HG03039 (cell line): ENCODE measurements at regions not wholly inside any gene's neighbourhood (a gene's known extent, or its start where the extent isn't known, plus 50 kb on each side); places are given as distances from the start of the nearest gene placed in this dataset.
"Not testable (repeated sequence)": the region's sequence is repeated elsewhere in the genome, so short reads cannot be mapped to it uniquely, and the experiment has no call there.

Experiments
- ATAC-seq: cut with Tn5 transposase; IDR thresholded peaks from one replicate; pipeline ENCODE4 v1.9.1; 2021; ENCODE audit warnings: mild to moderate bottlenecking, moderate library complexity; ENCODE audit not compliant: unreplicated experiment

DNA sequence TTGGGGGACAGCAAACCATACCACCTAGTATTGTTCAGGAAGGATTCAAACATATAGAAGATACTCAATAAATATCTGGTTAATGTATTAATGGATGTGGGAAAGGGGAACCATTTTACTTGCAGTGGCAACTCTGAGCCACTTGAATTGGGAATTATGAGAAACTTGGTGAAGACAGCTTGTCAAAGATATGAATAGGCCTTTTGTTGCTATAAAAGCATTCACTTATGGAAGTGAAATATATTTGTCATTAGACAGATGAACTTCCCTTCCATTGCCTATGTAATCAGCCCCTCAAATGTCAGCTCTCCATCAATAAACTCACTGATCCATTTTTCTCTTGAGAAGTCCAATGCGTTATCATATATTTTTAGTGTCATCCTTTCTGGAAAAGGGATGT, 56.1 kb downstream of the GPR85 start:
- ATAC-seq = no peak

DNA sequence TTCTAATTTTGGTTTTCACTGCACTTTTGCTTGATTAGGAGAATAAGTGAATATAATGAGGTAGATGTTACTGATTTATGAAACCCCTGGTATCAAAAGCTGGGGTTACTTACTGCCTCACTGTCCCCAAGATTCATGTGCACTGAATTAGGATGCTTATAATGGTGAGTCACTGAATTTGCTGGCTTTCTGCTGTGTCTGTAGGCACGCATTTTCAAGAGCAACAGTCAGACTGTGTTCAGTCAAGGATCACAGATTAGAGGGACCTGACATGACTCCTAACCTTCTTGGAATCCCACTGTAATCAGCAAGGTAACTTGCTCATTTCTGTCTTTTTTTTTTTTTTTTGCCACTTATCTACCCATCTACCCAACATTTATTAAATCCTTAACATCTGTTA, 59.7 kb downstream of the GPR85 start:
- ATAC-seq = no peak

DNA sequence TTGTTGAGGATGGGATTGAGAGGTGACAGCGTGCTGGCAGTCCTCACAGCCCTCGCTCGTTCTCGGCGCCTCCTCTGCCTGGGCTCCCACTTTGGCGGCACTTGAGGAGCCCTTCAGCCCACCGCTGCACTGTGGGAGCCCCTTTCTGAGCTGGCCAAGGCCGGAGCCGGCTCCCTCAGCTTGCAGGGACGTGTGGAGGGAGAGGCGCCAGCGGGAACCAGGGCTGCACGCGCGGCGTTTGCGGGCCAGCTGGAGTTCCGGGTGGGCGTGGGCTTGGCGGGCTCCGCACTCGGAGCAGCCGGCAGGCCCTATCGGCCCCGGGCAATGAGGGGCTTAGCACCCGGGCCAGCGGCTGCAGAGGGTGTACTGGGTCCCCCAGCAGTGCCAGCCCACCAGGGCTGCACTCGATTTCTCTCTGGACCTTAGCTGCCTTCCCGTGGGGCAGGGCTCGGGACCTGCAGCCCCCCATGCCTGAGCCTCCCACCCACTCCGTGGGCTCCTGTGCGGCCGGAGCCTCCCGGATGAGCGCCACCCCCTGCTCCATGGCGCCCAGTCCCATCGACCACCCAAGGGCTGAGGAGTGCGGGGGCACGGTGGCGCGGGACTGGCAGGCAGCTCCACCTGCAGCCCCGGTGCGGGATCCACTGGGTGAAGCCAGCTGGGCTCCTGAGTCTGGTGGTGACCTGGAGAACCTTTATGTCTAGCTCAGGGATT, 69.3 kb downstream of the GPR85 start:
- not testable (repeated sequence) for ATAC-seq

DNA sequence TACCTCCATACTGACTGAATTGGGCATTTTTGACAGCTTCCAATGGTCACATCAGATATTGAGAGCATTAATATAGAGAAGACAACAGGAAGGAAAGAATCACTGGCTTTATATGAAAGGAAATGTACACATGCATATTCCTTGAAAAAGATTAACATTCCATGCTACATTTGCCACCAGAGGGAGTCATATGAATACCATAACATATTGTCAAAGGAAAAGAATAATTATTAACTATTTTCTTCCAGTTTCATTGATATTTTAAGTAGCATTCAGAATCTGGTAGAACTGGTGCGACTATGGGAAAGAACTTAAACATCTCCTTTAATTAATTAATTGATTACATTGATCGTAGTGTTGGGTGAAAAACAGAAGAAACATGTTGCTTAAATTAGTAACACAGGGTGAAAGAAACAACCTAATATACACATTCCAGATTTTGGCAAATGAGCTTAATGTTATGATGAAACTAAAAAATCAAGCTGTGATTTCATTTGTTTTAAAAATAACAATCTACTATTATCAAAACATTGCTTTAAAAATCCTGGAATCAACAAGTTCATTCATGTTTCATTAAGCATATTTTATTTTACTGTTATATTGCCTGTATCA, 71.5 kb downstream of the GPR85 start:
- ATAC-seq = no peak

DNA sequence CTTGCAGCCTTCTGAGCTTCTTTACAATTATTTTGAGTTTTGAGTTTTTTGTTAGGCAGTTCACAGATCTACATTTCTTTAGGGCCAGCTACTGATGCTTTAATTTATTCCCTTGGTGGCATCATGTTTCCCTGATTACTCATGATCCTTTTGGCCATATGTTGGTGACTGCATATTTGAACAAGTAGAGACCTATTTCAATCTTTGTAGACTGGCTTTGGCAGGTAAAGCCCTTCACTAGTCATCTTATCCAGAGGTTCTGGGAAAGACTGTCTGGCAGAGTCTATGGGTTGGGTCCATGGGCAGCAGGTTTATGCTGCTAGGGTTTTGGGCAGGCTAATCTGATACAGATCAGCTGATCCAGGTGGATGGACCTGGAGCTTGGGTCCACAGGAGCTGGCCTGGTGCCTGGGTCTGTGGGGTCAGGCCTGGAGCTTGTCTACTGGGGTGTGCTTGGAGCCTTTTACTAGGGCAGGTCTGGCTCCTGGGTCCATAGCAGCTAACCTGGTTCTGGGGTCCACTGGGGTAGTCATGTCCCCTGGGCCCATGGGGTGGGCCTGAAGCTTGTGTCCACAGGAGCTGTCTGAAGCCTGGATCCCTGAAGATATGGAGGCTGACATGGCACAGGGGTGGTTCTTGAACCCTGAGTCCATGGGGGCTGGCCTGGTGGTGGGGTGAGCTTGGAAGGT, 72.7 kb downstream of the GPR85 start:
- ATAC-seq = no peak

DNA sequence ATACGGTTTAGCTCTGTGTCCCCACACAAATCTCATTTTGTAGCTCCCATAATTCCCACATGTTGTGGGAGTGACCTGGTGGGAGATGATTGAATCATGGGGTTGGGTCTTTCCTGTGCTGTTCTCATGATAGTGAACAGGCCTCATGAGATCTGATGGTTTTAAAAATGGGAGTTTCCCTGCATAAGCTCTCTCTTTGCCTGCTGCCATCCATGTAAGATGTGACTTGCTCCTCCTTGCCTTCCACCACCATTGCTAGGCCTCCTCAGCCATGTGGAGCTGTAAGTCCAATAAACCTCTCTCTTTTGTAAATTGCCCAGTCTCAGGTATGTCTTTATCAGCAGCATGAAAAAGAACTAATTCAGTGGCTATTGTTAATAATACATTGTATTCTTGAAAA, 73.8 kb downstream of the GPR85 start:
- ATAC-seq = not testable (repeated sequence)

DNA sequence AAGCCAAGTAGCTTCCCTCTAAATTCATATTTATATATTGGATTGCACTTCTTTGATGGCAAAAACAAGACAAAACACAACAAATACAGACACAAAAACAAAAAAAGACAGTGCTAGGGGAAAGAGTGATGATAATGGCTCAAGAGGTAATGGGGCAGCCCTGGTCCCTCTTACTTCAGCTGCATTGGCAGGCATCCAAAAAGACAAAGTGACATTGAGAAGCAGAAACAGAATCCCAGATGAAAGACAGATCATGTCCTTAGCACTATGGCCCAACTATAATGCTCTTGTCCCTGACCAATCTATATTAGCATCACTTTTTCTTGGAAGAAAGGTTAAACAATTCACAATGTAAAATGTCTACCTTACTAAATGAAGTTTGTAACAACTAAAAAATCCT, 76.2 kb downstream of the GPR85 start:
- ATAC-seq = no peak

DNA sequence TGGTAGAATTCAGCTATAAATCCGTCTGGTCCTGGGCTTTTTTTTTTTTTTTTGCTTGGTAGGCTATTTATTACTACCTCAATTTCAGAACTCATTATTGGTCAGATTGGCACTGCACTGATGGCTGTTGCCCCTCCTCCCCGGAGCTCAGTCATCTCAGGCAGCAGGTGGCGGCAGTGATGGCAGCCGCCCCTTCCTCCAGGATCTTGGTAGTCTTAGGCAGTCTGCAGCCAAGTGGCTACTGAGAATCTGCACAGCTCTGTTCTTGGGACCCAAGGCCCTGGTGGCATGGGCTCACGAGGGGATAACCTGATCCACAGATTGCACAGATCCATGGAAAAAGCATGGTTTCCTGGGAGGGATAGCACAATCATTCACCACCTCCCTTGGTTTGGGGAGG, 77.9 kb downstream of the GPR85 start:
- ATAC-seq = no peak

DNA sequence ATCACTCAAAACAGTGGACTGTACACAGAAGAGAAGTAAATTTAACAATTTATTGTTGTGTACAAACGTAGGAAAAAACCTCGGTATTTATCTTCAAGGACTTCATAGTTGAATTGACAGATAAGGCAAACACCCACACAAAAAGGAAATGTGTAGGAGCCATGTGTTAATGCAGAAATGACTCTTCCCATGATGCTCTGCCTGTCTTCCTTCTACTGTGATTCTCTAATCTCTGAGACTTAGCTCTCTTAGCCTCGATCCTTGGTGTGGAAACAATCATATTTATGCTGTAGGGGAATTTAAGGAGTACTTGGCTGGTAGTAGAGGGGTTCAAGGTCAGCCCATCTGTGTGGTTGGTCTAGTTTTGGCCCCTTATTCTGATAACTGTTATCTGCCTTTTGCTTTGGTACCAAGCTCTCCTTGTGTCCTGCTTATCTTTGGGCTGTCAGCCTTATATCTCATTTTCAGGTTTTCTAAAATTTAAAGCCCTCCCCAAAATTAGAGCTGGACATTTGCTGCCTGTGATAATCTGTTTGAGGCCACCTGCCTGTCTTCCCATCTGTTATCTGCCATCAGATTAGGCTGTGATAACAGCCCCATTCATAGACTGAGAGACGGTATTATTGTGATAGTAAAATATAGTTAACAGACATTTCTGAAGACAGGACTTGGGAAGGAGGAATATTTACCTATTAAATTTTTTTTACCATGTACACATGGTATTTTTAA, 81.7 kb downstream of the GPR85 start:
- no peak for ATAC-seq

DNA sequence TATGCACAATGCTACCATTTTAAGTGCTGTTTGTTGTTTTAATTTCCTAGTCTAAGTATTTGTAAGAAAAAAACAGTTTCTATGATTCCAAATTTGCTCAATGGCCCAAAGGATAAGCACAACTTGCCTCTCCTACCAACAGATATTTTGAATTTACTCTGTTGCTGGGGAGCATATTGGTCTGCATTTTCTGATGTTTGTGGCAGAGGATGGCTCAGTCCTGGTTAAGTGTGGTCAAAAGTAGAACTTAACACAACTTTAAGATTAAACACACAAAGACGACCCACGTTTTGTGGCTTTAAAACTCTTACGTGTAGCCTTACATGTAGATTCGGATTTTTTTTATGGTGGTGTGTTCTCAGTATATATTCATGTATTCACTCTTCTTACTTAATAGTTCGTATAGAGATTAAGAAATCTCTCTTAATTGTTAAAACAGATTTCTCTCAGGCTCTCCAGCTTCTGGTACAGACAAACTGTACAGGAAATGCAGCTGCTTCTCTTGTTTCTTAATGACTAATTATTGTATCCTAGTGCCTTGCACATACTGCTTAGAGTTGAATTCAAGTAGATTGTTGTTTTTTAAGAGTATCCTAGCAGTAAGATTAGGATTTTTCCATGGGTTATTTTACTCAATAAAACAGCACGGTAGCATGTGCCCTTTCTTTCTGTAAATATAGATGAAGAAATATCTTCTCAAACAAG, 86.2 kb downstream of the GPR85 start:
- ATAC-seq = no peak

DNA sequence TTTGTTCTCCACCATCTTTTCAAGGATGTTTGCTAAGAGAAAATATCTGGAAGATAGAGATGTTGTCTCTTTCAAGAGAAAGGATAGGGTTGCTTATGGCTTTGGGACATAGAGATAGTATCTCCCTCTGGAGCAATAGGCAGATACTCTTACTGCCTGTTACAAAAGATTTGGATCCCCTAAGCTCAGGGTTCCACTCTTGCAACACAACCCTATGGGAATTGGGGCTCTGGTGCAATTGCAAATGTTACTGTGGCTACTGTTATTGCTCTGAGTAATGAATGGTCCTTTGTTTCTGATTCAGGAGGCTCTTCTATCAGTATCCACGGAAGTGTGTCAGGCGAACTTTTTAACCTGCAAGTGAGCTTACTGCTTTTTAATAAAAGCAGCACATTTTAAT, 88.8 kb downstream of the GPR85 start:
- ATAC-seq = no peak

DNA sequence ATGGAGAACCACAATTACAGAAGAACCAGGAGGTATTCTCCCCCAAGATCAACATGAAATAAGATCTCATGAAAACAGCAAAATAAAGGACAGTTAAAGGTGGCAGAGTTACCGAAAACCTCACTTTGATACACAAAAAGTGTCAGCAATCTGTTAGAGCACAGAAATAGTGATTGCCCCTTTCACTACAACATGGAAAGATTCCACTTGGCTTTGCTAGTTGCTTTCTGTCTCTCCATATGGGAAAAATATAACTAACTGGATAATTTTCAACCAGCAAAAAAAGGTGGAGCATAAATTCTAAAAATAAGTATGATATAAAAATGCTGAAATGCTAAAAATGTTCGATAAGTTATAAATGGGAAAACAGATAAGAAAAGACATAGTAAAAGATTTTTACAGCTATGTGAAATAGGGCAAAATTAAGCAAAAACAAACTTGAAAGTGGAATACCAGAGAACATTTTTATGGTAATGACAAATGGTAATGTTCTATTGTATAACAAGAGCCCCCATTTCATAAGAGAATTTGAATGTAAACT, 90.2 kb downstream of the GPR85 start:
- no peak for ATAC-seq

DNA sequence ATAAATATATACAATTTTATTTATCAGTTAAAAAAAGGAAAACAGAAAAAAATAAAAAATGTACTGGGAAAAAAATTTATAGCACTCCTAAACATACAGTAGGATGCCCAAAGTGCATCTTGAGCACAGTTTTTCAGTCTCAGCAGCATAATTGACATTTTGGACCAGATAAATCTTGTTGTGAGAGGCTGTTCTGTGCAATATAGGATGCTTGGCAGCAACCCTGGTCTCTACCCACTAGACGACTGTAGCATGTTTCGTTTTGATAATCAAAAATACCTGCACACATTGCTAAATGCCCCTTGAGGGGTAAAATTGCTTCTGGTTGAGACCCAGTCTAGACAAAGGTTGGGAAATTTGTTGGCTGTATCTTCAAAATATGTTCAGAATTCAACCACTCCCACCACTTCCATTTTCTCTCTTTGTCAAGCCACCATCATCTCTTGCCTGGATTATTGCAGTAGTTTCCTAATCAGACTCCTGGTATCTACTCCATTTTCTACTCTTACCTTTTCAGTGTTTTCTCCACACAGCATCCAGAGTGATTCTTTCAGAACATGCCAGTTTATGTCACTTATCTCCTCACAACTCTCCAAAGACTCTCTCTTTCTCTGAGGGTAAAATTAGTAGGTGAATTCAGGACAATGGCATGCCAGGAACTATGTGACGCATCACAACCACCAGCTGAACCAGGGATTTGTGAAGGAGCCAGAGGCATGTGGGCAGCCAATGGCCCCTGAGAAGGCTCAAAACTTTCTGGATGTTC, 91.4 kb downstream of the GPR85 start:
- ATAC-seq = no peak

DNA sequence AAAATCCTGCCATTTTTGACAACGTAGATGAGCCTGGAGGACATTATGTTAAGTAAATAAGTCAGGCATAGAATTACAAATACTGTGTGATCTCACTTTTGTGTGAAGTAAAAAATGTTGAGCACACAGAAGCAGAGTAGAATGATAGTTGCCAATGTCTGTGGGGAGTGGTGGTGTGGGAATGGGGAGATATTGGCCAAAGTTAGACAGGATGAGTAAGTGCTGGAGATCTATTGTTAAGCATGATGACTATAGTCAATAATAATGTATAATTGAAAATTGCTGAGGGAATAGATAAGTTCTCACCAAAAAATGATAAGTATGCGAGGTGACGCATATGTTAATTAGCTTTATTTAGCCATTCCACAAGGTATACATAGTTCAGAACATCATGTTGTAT, 92.0 kb downstream of the GPR85 start:
- no peak for ATAC-seq

DNA sequence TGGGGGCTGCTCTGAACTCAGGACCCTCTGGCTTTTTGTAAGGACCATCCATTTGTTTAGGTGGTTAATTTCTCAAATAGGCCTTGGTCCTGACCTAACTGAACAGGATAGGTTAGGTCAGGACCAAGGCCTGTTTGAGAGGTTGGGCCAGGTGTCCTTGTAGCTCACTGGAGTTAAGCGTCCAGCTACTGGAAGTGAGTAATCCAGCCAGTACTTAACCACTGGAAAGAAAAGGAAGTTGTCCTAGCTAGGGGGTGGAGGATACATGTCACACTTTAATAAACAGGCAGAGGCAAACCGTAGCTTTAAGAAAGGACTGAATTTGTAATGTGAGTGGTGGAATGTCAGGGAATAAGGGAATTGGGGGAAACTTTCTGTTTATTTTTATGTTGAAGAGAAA, 96.0 kb downstream of the GPR85 start:
- ATAC-seq = no peak

DNA sequence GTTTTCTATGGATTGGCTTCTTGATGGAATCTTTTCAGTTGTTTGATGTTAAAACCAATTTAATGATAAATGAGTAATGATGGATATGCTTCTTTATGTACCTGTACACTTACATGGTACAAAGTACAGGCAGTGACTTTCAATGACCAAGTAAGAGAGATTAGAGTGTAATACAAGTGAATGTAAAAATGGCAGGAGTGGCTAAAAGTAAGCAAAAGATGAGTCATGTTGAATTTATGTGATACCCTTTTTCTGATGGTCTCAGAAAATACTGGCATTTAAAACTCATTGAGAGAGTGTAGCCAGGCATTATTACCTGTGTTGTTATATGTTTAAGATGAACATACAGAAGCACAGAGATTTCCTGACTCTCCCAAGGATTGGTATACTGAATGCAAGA, 97.1 kb downstream of the GPR85 start:
- no peak for ATAC-seq

DNA sequence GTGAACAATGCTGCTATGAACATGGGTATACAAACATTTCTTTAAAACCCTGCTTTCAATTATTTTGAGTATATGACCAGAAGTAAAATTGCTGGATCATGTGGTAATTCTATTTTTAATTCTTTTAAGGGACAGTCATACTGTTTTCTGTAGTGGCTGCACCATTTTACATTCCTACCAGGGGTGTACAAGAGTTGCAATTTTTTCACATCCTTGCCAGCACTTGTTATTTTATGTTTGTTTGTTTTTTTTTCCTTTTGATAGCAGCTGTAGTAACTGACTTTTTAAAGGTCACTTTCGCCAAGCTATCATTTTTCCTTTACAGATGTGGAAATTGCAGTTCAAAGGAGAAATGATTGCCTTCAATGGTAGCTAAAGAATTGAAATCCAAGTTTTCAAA, 99.5 kb downstream of the GPR85 start:
- ATAC-seq = no peak

DNA sequence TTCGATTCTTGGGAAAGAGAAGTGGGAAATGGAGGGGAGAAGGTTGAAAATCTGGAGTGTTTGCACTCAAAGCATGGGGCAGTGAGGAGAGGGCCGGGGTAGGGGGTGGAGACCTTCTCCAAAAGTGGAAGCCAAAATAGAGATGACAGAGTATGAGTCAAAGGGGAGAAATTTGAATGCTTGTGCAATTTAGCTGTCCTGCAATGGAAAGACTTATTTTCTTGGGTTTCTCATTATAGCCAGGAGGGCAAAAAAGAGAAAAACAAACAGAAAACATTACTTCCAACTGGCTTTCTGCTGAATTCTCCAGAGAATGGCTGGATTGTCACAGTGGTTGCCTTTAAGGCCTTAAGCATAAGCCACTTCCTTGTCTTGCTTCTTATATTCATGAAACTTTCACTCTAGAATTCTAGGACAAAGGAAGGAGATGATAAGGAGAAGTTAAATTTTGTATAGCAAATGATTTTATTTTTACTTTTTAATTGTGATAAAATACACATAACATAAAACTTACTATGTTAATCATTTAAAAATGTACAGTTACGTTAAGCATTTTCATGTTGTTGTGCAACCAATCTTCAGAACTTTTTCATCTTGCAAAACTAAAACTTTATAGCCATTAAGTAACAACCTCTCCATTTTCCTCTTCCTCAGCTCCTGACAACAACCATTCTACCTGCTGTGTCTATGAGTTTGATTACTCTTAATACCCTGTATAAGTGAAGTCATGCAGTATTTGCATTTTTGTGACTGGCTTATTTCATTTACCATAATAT, 100.2 kb downstream of the GPR85 start:
- ATAC-seq = no peak

DNA sequence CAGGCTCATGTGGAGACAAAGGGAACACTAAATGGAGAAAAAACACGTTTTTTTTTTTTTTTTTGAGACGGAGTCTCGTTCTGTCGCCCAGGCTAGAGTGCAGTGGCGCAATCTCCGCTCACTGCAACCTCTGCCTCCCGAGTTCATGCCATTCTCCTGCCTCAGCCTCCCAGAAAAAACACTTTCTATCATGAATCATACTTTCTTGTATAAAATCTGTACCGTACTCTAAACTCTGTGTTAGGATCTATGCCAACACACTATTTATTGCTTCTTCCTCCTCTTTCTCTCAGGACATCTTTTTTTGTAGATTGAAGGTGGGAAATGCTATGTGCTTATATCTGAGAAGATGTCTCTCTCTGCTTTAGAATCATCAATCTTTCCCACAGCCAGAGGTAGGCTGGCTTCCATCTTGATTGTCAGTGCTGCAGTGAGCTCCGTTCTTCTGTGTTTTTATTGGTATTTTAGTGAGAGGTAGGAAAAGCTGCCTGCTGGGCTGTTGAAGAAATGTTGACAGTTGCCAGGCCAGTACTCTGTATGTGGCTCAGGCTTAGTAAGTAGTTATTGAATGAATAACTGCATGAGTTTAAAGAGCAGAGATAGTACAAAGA, 101.1 kb downstream of the GPR85 start:
- no peak for ATAC-seq
